GM12878 (cell line): ENCODE measurements at regions not wholly inside any gene's neighbourhood (a gene's known extent, or its start where the extent isn't known, plus 50 kb on each side); places are given as distances from the start of the nearest gene placed in this dataset.

ENCODE experiments used
- ATAC-seq: fragments of 200-7000 bp; cut with Tn5 transposase; 3 replicates; pipeline ENCODE4 v1.9.1; 2020; ENCODE audit warnings: mild to moderate bottlenecking, moderate library complexity
- BruUV-seq: library from RNA; stranded (reverse); fragments of 400-500 nt; replicated peaks from 2 replicates; lab custom pipeline; 2021; lab: Mats Ljungman, UMichigan
- CTCF ChIA-PET: fragments of 300-600 bp; sonication (Branson Sonifier 250); formaldehyde crosslinking; extraction: SDS; loops from one replicate; lab custom pipeline; 2021; ENCODE audit warnings: inconsistent platforms; lab: Yijun Ruan, JAX
- POLR2A ChIA-PET: fragments of 350-600 bp; formaldehyde crosslinking; extraction: SDS; loops from one replicate; lab custom pipeline; 2021; ENCODE audit warnings: inconsistent platforms; lab: Charles Lee
- RAD21 ChIA-PET: fragments of 300-600 bp; sonication (Branson Sonifier 250); formaldehyde crosslinking; loops from one replicate; lab custom pipeline; 2023; ENCODE audit warnings: antibody characterized with exemption; ENCODE audit not compliant: unreplicated experiment; lab: Charles Lee
- SMC1A ChIA-PET: fragments of 300-600 bp; sonication (Branson Sonifier 250); formaldehyde crosslinking; loops from one replicate; lab custom pipeline; 2023; ENCODE audit not compliant: unreplicated experiment, uncharacterized antibody; lab: Charles Lee
- DNase-seq: peaks from one replicate; pipeline ENCODE4 v3.0.0-alpha.2; 2011; ENCODE audit warnings: low read depth, low spot score
- FAIRE-seq: peaks from 3 replicates; lab custom pipeline; 2011; peaks lifted over from hg19 to GRCh38; lab: Jason Lieb, UNC
- H2AFZ ChIP-seq: 2 replicates; pipeline ENCODE4 v1.6.0; 2011; ENCODE audit warnings: low read depth, low read length, control low read depth; ENCODE audit not compliant: control insufficient read depth
- H3K27ac ChIP-seq: 2 replicates; pipeline ENCODE4 v1.5.1; 2011; ENCODE audit warnings: control low read depth; ENCODE audit not compliant: control insufficient read depth, insufficient read depth
- H3K27me3 ChIP-seq, 2 experiments: replicated peaks in 1 of 2; 2 replicates each; pipeline versions ENCODE4 v1.6.0 to v1.6.1; 2011; ENCODE audit warnings: low read length in 1 of 2; ENCODE audit not compliant: control insufficient read depth in 2 of 2, insufficient read depth in 2 of 2
- H3K36me3 ChIP-seq, 2 experiments: 2 replicates each; pipeline ENCODE4 v1.5.1; 2011; ENCODE audit warnings: low read length in 1 of 2; ENCODE audit not compliant: control insufficient read depth in 2 of 2, insufficient read depth in 2 of 2
- H3K4me1 ChIP-seq: 2 replicates; pipeline ENCODE4 v1.6.1; 2011; ENCODE audit warnings: mild to moderate bottlenecking, low read length, moderate library complexity, mixed read lengths; ENCODE audit not compliant: control insufficient read depth, insufficient read depth
- H3K4me2 ChIP-seq: 2 replicates; pipeline ENCODE4 v1.6.0; 2011; ENCODE audit warnings: control low read depth; ENCODE audit not compliant: control insufficient read depth, insufficient read depth
- H3K4me3 ChIP-seq: fragments of 200-600 bp; sonication (generic); 2 replicates; pipeline ENCODE4 v1.5.1; 2016
- H3K79me2 ChIP-seq: 2 replicates; pipeline ENCODE4 v1.6.0; 2011; ENCODE audit warnings: low read length; ENCODE audit not compliant: control insufficient read depth, insufficient read depth
- H3K9ac ChIP-seq: 2 replicates; pipeline ENCODE4 v1.8.0; 2011; ENCODE audit warnings: low read length, control low read depth, mixed read lengths; ENCODE audit not compliant: control insufficient read depth, insufficient read depth
- H3K9me3 ChIP-seq: replicated peaks from 3 replicates; pipeline ENCODE4 v1.5.1; 2011; ENCODE audit warnings: mild to moderate bottlenecking, low read length; ENCODE audit not compliant: control insufficient read depth, insufficient read depth
- H4K20me1 ChIP-seq: 2 replicates; pipeline ENCODE4 v1.6.0; 2011; ENCODE audit not compliant: control insufficient read depth, insufficient read depth
- CBX3 ChIP-seq: fragments of 200-600 bp; sonication (generic); IDR thresholded peaks from 2 replicates; pipeline ENCODE4 v1.6.1; 2016; ENCODE audit warnings: low read depth, borderline replicate concordance
- IKZF1 ChIP-seq: fragments of 450-650 bp; conservative IDR thresholded peaks from 2 replicates; pipeline ENCODE4 v1.6.1; 2017; ENCODE audit warnings: antibody characterized with exemption, mild to moderate bottlenecking
- MTA2 ChIP-seq: fragments of 450-650 bp; IDR thresholded peaks from 2 replicates; pipeline ENCODE4 v1.6.1; 2016; ENCODE audit warnings: low read depth, mild to moderate bottlenecking, moderate library complexity
- MTA3 ChIP-seq: IDR thresholded peaks from 2 replicates; pipeline ENCODE4 v1.6.1; 2012; ENCODE audit warnings: low read length, inconsistent platforms, borderline replicate concordance
- PML ChIP-seq: IDR thresholded peaks from 2 replicates; pipeline ENCODE4 v1.6.1; 2012; ENCODE audit warnings: low read length, inconsistent platforms
- RUNX3 ChIP-seq: IDR thresholded peaks from 2 replicates; pipeline ENCODE4 v1.6.1; 2012; ENCODE audit warnings: low read length, inconsistent platforms
- SIX5 ChIP-seq: IDR thresholded peaks from 2 replicates; pipeline ENCODE4 v1.6.1; 2011; ENCODE audit warnings: mild to moderate bottlenecking, low read depth, low read length, moderate library complexity; ENCODE audit not compliant: severe bottlenecking
- SMC3 ChIP-seq: IDR thresholded peaks from 2 replicates; pipeline ENCODE4 v1.6.1; 2011; ENCODE audit warnings: low read length, improper control_type of control experiment, borderline replicate concordance
- STAT3 ChIP-seq: IDR thresholded peaks from 2 replicates; pipeline ENCODE4 v1.6.1; 2011; ENCODE audit warnings: low read depth, low read length, improper control_type of control experiment
- SUZ12 ChIP-seq: fragments of 200-600 bp; sonication (generic); IDR thresholded peaks from one replicate; pipeline ENCODE4 v1.6.1; 2018; ENCODE audit warnings: antibody characterized with exemption, mild to moderate bottlenecking; ENCODE audit not compliant: unreplicated experiment
- ZBED1 ChIP-seq: IDR thresholded peaks from 2 replicates; pipeline ENCODE4 v1.6.1; 2016; ENCODE audit warnings: borderline replicate concordance
- WGBS: methylation state at CpG from one replicate; pipeline ENCODE4 v1.1.6; 2016; ENCODE audit warnings: low lambda C conversion rate; ENCODE audit not compliant: insufficient replicate concordance, insufficient coverage; ENCODE audit errors: missing lambda C conversion rate; 5-methylcytosine and 5-hydroxymethylcytosine counted together
- in situ Hi-C: fragments of 300-500 bp; cut with MboI; formaldehyde crosslinking; loops from 9 replicates; pipeline ENCODE4 v1.14.3; 2018; ENCODE audit warnings: mixed read lengths
- intact Hi-C: fragments of 100-400 bp; cut with micrococcal nuclease; formaldehyde crosslinking; loops from one replicate; pipeline ENCODE4 v1.14.2; 2022; ENCODE audit not compliant: unreplicated experiment
- TF ChIP-seq, protein P1 (sequence below): fragments of 450-650 bp; IDR thresholded peaks from 2 replicates; pipeline ENCODE4 v1.6.1; 2017; ENCODE audit warnings: mild to moderate bottlenecking
- TF ChIP-seq, protein P2 (sequence below): IDR thresholded peaks from 2 replicates; pipeline ENCODE4 v1.6.1; 2012; ENCODE audit warnings: low read depth, low read length, improper control_type of control experiment
- TF ChIP-seq, protein P3 (sequence below): fragments of 450-650 bp; IDR thresholded peaks from 2 replicates; pipeline ENCODE4 v1.6.1; 2017; ENCODE audit warnings: borderline replicate concordance

DNA sequence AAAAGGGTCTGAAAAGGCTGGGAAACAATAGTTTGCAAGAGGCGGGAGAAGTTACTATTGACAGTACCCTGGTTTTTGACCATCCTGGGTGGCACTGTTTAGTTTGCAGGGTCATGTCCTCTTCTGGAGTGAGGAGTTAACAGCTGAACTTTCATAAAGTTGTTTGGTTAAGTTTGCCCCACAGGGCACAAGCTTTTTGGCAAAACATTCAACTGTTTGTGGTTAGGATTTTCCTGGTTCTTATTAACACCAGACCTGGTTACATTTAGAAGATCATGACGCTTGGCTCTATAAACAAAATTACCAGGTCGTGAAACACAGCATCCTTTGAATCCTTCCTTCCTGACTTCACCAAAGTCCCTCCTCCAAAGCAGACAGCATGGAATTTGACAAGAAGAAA, 106.1 kb downstream of the RIN2 start:
- POLR2A ChIA-PET: interaction anchor here (1.2 kb wide), 1 partner anchor 10 kb away, joined by 3 read pairs; no protein-coding TSS in a partner anchor
- no peak for ATAC-seq
- Histone ChIP-seq H3K79me2 (no peaks in the 10 kb centered on the region), H3K27ac (no peak overlapping the region), H3K4me2 (no peak overlapping the region), H3K4me1 (no peaks in the 10 kb centered on the region), H3K9ac (no peak overlapping the region), H3K9me3 (no peaks in the 10 kb centered on the region), H3K27me3 (no peaks in the 10 kb centered on the region)
- CTCF ChIA-PET: interaction anchor here (0.5 to 0.7 kb wide), 2 partner anchors 24 to 131 kb away, joined by 3 to 4 read pairs; no protein-coding TSS in a partner anchor
- in situ Hi-C loops: no loop called here
- no peak for FAIRE-seq
- TF ChIP-seq PML (no peak), CBX3 (no peak), SUZ12 (no peak), SMC3 (no peak), SIX5 (no peak), IKZF1 (no peak)
- TF ChIP-seq, protein P1, sequence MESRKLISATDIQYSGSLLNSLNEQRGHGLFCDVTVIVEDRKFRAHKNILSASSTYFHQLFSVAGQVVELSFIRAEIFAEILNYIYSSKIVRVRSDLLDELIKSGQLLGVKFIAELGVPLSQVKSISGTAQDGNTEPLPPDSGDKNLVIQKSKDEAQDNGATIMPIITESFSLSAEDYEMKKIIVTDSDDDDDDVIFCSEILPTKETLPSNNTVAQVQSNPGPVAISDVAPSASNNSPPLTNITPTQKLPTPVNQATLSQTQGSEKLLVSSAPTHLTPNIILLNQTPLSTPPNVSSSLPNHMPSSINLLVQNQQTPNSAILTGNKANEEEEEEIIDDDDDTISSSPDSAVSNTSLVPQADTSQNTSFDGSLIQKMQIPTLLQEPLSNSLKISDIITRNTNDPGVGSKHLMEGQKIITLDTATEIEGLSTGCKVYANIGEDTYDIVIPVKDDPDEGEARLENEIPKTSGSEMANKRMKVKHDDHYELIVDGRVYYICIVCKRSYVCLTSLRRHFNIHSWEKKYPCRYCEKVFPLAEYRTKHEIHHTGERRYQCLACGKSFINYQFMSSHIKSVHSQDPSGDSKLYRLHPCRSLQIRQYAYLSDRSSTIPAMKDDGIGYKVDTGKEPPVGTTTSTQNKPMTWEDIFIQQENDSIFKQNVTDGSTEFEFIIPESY: no peak
- TF ChIP-seq, all 136 proteins: peak for 0
- H4K20me1 ChIP-seq: no peaks in the 10 kb centered on the region
- no peak for DNase-seq
- no peak overlapping the region for H3K4me3 ChIP-seq
- no peak overlapping the region for H2AFZ ChIP-seq
- BruUV-seq: no TSS peak
- intact Hi-C loops: no loop called here
- ChIA-PET SMC1A (no interaction called here), RAD21 (no interaction called here)
- WGBS: 10% methylated on average over 3 of the region's 3 CpGs
- H3K36me3 ChIP-seq: no peaks in the 10 kb centered on the region

DNA sequence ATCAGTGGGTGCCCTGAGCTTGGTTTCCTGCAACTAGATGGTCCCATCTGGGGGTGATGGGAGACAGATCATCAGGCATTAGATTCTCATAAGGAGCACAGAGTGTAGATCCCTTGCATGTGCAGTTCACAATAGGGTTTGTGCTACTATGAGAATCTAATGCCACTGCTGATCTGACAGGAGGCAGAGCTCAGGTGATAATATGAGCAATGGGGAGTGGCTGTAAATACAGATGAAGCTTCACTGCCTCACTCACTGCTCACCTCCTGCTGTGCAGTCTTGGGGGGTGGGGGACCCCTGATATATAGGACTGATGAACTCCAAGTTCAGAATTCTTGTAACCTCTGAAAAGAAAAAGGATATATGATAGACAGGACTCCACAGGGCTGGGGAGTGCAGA, 108.0 kb downstream of the RIN2 start:
- Histone ChIP-seq H3K36me3 (no peaks in the 10 kb centered on the region), H3K9ac (no peak overlapping the region), H3K79me2 (no peaks in the 10 kb centered on the region), H3K4me2 (no peak overlapping the region), H3K27ac (no peak overlapping the region), H4K20me1 (no peaks in the 10 kb centered on the region), H3K4me3 (no peak overlapping the region), H3K9me3 (no peaks in the 10 kb centered on the region), H3K4me1 (no peaks in the 10 kb centered on the region), H2AFZ (no peak overlapping the region), H3K27me3 (no peaks in the 10 kb centered on the region)
- in situ Hi-C loops (no loop called here), intact Hi-C loops (no loop called here)
- FAIRE-seq: no peak
- RAD21 ChIA-PET: no interaction called here
- POLR2A ChIA-PET: no interaction called here
- CTCF ChIA-PET: interaction anchor here (1.2 kb wide), 1 partner anchor 21 kb away, joined by 3 read pairs; no protein-coding TSS in a partner anchor
- ATAC-seq: no peak
- no TSS peak for BruUV-seq
- SMC1A ChIA-PET: no interaction called here
- no peak for DNase-seq
- TF ChIP-seq, protein P2, sequence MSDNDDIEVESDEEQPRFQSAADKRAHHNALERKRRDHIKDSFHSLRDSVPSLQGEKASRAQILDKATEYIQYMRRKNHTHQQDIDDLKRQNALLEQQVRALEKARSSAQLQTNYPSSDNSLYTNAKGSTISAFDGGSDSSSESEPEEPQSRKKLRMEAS: no peak
- TF ChIP-seq STAT3 (no peak), MTA3 (no peak), ZBED1 (no peak), MTA2 (no peak), RUNX3 (no peak)
- TF ChIP-seq, protein P3, sequence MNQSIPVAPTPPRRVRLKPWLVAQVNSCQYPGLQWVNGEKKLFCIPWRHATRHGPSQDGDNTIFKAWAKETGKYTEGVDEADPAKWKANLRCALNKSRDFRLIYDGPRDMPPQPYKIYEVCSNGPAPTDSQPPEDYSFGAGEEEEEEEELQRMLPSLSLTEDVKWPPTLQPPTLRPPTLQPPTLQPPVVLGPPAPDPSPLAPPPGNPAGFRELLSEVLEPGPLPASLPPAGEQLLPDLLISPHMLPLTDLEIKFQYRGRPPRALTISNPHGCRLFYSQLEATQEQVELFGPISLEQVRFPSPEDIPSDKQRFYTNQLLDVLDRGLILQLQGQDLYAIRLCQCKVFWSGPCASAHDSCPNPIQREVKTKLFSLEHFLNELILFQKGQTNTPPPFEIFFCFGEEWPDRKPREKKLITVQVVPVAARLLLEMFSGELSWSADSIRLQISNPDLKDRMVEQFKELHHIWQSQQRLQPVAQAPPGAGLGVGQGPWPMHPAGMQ: no peak
